GM21619 (cell line): ENCODE measurements at regions not wholly inside any gene's neighbourhood (a gene's known extent, or its start where the extent isn't known, plus 50 kb on each side); places are given as distances from the start of the nearest gene placed in this dataset.
"Not testable (repeated sequence)": the region's sequence is repeated elsewhere in the genome, so short reads cannot be mapped to it uniquely, and the experiment has no call there.

ENCODE experiments used
- ATAC-seq: cut with Tn5 transposase; IDR thresholded peaks from one replicate; pipeline ENCODE4 v1.9.1; 2021; ENCODE audit not compliant: unreplicated experiment

GRCh38 chr1:31510853-31511789, 65.2 kb upstream of the TINAGL1 start:
- no peak for ATAC-seq

- no peak for ATAC-seq
These were observed 64.3 kb upstream of the TINAGL1 start for GRCh38 chr1:31511848-31512615.

GRCh38 chr1:31514117-31514516, 62.2 kb upstream of the TINAGL1 start:
- no peak for ATAC-seq

GRCh38 chr1:31515056-31515775, 61.1 kb upstream of the TINAGL1 start:
- ATAC-seq = no peak

- ATAC-seq = no peak
These were observed 60.4 kb upstream of the TINAGL1 start for GRCh38 chr1:31515936-31516335.

- no peak for ATAC-seq
These were observed 59.0 kb upstream of the TINAGL1 start for GRCh38 chr1:31517301-31517700.

- not testable (repeated sequence) for ATAC-seq
These were observed 58.3 kb upstream of the TINAGL1 start for GRCh38 chr1:31517986-31518385.

- ATAC-seq = no peak
These were observed 54.4 kb upstream of the TINAGL1 start for GRCh38 chr1:31521761-31522555.

- ATAC-seq = no peak
These were observed 53.8 kb upstream of the TINAGL1 start for GRCh38 chr1:31522556-31522845.

GRCh38 chr1:31523012-31523411, 53.3 kb upstream of the TINAGL1 start:
- no peak for ATAC-seq

GRCh38 chr1:31523769-31524168, 52.5 kb upstream of the TINAGL1 start:
- ATAC-seq = no peak

- no peak for ATAC-seq
These were observed 52.0 kb upstream of the TINAGL1 start for GRCh38 chr1:31524186-31524901.
